ENCODE measurements at regions not wholly inside any gene's neighbourhood (a gene's known extent, or its start where the extent isn't known, plus 50 kb on each side); places are given as distances from the start of the nearest gene placed in this dataset.

DNA sequence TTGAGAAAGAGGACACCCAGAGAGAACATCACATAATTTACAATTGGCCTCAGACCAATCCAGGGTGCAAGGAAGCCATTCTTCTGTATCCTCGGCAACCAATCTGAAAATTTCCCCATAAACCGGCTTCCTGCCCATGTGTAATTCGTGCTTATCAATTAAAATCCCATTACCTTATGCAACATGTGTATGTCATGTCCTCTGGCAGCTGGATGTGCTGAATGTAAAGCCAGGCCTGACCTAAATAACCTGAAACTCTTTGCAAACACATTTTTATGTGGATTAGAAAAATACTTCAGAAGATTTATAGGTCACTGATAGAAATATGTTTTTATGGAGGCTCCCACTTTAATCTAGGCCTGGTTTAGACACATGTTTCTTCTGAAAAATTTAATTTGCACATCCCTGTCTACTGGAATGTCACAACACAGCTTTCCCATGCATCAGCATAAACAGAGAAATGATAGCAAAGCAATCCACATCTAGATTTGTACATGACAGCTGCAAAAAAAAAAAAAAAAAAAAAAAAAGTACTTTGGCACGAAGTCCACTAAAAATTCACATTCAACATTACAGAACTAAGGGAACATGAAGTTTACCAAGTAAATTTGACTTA is 69.4 kb upstream of the SAMSN1 start:
- H3K27me3 ChIP-seq (ENCODE audit: insufficient read depth) = no peaks in the 10 kb centered on the region
- 6% methylated on average over 4 of the region's 4 CpGs for WGBS (ENCODE audit: low lambda C conversion rate)

More for the DNA sequence above, 69.4 kb upstream of the SAMSN1 start:
- no peak for TF ChIP-seq NRF1 (IDR thresholded peaks at IDR 0.05; ENCODE audit: low read depth, low read length)
- no peak for TF ChIP-seq ELF1 (IDR thresholded peaks at IDR 0.05)
- no peak for TF ChIP-seq TCF12 (IDR thresholded peaks at IDR 0.05)
- TF ChIP-seq, protein P1, sequence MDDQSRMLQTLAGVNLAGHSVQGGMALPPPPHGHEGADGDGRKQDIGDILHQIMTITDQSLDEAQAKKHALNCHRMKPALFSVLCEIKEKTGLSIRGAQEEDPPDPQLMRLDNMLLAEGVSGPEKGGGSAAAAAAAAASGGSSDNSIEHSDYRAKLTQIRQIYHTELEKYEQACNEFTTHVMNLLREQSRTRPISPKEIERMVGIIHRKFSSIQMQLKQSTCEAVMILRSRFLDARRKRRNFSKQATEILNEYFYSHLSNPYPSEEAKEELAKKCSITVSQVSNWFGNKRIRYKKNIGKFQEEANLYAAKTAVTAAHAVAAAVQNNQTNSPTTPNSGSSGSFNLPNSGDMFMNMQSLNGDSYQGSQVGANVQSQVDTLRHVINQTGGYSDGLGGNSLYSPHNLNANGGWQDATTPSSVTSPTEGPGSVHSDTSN (IDR thresholded peaks at IDR 0.05) = no peak
- TF ChIP-seq, protein P2, sequence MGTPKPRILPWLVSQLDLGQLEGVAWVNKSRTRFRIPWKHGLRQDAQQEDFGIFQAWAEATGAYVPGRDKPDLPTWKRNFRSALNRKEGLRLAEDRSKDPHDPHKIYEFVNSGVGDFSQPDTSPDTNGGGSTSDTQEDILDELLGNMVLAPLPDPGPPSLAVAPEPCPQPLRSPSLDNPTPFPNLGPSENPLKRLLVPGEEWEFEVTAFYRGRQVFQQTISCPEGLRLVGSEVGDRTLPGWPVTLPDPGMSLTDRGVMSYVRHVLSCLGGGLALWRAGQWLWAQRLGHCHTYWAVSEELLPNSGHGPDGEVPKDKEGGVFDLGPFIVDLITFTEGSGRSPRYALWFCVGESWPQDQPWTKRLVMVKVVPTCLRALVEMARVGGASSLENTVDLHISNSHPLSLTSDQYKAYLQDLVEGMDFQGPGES (IDR thresholded peaks at IDR 0.05; ENCODE audit: low read depth, low read length) = no peak
- TF ChIP-seq FOXM1 (IDR thresholded peaks at IDR 0.05; ENCODE audit: low read depth) = no peak
- no peak for TF ChIP-seq YY1 (IDR thresholded peaks at IDR 0.05; ENCODE audit: low read depth)
- no peak for TF ChIP-seq GATA2 (CRISPR knock-in tag; IDR thresholded peaks at IDR 0.05)
- TF ChIP-seq RCOR1 (IDR thresholded peaks at IDR 0.05; ENCODE audit: low read length) = no peak
- no peak for TF ChIP-seq TAF1 (IDR thresholded peaks at IDR 0.05; ENCODE audit: borderline replicate concordance, low read depth, low read length)
- no peak for TF ChIP-seq POLR2AphosphoS5 (IDR thresholded peaks at IDR 0.05; ENCODE audit: low read depth, low read length)
- TF ChIP-seq, protein P3, sequence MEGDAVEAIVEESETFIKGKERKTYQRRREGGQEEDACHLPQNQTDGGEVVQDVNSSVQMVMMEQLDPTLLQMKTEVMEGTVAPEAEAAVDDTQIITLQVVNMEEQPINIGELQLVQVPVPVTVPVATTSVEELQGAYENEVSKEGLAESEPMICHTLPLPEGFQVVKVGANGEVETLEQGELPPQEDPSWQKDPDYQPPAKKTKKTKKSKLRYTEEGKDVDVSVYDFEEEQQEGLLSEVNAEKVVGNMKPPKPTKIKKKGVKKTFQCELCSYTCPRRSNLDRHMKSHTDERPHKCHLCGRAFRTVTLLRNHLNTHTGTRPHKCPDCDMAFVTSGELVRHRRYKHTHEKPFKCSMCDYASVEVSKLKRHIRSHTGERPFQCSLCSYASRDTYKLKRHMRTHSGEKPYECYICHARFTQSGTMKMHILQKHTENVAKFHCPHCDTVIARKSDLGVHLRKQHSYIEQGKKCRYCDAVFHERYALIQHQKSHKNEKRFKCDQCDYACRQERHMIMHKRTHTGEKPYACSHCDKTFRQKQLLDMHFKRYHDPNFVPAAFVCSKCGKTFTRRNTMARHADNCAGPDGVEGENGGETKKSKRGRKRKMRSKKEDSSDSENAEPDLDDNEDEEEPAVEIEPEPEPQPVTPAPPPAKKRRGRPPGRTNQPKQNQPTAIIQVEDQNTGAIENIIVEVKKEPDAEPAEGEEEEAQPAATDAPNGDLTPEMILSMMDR (IDR thresholded peaks at IDR 0.05) = no peak
- TF ChIP-seq, protein P4, sequence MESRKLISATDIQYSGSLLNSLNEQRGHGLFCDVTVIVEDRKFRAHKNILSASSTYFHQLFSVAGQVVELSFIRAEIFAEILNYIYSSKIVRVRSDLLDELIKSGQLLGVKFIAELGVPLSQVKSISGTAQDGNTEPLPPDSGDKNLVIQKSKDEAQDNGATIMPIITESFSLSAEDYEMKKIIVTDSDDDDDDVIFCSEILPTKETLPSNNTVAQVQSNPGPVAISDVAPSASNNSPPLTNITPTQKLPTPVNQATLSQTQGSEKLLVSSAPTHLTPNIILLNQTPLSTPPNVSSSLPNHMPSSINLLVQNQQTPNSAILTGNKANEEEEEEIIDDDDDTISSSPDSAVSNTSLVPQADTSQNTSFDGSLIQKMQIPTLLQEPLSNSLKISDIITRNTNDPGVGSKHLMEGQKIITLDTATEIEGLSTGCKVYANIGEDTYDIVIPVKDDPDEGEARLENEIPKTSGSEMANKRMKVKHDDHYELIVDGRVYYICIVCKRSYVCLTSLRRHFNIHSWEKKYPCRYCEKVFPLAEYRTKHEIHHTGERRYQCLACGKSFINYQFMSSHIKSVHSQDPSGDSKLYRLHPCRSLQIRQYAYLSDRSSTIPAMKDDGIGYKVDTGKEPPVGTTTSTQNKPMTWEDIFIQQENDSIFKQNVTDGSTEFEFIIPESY (IDR thresholded peaks at IDR 0.05; ENCODE audit: borderline replicate concordance, low read depth) = no peak
- no peak for TF ChIP-seq FOXJ3 (CRISPR knock-in tag; IDR thresholded peaks at IDR 0.05)
- TF ChIP-seq SMC3 (IDR thresholded peaks at IDR 0.05; ENCODE audit: low read depth, low read length) = no peak
- TF ChIP-seq, protein P5, sequence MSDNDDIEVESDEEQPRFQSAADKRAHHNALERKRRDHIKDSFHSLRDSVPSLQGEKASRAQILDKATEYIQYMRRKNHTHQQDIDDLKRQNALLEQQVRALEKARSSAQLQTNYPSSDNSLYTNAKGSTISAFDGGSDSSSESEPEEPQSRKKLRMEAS (IDR thresholded peaks at IDR 0.05; ENCODE audit: low read depth) = no peak
- no peaks in the 10 kb centered on the region for H4K20me1 ChIP-seq (ENCODE audit: insufficient read depth)
- no peaks in the 10 kb centered on the region for H3K79me2 ChIP-seq (ENCODE audit: insufficient read depth)
- POLR2A ChIA-PET = no interaction called here
- H3K4me1 ChIP-seq (ENCODE audit: control insufficient read depth in 1 of 2, insufficient read depth in 2 of 2, low read depth in 1 of 2, low read length in 1 of 2) = no peaks in the 10 kb centered on the region
- H3K9me2 ChIP-seq = no peaks in the 10 kb centered on the region
- no peaks in the 10 kb centered on the region for H3K36me3 ChIP-seq (replicated peaks in 1 of 2; ENCODE audit: control insufficient read depth in 1 of 2, insufficient read depth in 2 of 2, low read length in 1 of 2)
- no peak overlapping the region for H3K4me3 ChIP-seq (ENCODE audit: low read depth in 2 of 2, low read length in 1 of 2)
- H3K27ac ChIP-seq (ENCODE audit: low read depth in 2 of 2, low read length in 1 of 2) = no peak overlapping the region
- H3K9me3 ChIP-seq = no peaks in the 10 kb centered on the region
- H3F3A ChIP-seq (replicated peaks; ENCODE audit: insufficient read depth) = no peaks in the 10 kb centered on the region
- H2AFZ ChIP-seq (ENCODE audit: low read depth) = no peak overlapping the region
- no peak overlapping the region for H3K4me2 ChIP-seq
- CTCF ChIA-PET = no interaction called here
- H3K9ac ChIP-seq = no peak overlapping the region
- no peak for DNase-seq

Measured in SK-N-SH (cell line).